ENCODE measurements at regions not wholly inside any gene's neighbourhood (a gene's known extent, or its start where the extent isn't known, plus 50 kb on each side); places are given as distances from the start of the nearest gene placed in this dataset.

DNA sequence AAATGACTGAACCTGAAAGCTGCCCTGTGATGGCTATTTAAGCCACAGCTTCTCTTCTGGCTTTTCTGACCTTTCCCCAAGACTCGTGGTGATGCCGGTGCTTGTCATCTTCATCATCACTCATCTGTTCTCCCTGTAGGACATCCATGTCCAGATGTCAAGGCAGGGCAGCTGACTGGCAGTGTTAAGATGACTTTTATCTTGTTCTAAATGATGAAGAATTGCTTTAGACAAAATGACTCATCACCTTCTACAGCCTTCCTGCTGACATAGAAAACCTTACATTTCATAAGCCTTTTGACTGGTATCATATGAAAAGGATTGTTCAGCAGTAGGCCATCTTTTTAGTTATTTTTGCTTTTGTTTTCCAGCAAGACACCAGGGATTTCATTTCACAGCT, 67.0 kb upstream of the GPR149 start:
- no peaks in the 10 kb centered on the region for H3K36me3 ChIP-seq (ENCODE audit: insufficient read depth, low read length)
- no peak overlapping the region for H3K9ac ChIP-seq (ENCODE audit: low read length)
- no peak for TF ChIP-seq EP300 (conservative IDR thresholded peaks at IDR 0.05; ENCODE audit: poor library complexity, severe bottlenecking)
- TF ChIP-seq MXI1 (conservative IDR thresholded peaks at IDR 0.05; ENCODE audit: poor library complexity, severe bottlenecking), result no peak
- TF ChIP-seq POLR2AphosphoS5 (IDR thresholded peaks at IDR 0.05), result no peak
- no peak for TF ChIP-seq EZH2 (IDR thresholded peaks at IDR 0.05; ENCODE audit: borderline replicate concordance, insufficient read depth, low read length, poor library complexity, severe bottlenecking)
- TF ChIP-seq, protein P1, sequence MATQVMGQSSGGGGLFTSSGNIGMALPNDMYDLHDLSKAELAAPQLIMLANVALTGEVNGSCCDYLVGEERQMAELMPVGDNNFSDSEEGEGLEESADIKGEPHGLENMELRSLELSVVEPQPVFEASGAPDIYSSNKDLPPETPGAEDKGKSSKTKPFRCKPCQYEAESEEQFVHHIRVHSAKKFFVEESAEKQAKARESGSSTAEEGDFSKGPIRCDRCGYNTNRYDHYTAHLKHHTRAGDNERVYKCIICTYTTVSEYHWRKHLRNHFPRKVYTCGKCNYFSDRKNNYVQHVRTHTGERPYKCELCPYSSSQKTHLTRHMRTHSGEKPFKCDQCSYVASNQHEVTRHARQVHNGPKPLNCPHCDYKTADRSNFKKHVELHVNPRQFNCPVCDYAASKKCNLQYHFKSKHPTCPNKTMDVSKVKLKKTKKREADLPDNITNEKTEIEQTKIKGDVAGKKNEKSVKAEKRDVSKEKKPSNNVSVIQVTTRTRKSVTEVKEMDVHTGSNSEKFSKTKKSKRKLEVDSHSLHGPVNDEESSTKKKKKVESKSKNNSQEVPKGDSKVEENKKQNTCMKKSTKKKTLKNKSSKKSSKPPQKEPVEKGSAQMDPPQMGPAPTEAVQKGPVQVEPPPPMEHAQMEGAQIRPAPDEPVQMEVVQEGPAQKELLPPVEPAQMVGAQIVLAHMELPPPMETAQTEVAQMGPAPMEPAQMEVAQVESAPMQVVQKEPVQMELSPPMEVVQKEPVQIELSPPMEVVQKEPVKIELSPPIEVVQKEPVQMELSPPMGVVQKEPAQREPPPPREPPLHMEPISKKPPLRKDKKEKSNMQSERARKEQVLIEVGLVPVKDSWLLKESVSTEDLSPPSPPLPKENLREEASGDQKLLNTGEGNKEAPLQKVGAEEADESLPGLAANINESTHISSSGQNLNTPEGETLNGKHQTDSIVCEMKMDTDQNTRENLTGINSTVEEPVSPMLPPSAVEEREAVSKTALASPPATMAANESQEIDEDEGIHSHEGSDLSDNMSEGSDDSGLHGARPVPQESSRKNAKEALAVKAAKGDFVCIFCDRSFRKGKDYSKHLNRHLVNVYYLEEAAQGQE (IDR thresholded peaks at IDR 0.05; ENCODE audit: borderline replicate concordance), result no peak
- TF ChIP-seq RAD21 (conservative IDR thresholded peaks at IDR 0.05), result no peak
- TF ChIP-seq, protein P2, sequence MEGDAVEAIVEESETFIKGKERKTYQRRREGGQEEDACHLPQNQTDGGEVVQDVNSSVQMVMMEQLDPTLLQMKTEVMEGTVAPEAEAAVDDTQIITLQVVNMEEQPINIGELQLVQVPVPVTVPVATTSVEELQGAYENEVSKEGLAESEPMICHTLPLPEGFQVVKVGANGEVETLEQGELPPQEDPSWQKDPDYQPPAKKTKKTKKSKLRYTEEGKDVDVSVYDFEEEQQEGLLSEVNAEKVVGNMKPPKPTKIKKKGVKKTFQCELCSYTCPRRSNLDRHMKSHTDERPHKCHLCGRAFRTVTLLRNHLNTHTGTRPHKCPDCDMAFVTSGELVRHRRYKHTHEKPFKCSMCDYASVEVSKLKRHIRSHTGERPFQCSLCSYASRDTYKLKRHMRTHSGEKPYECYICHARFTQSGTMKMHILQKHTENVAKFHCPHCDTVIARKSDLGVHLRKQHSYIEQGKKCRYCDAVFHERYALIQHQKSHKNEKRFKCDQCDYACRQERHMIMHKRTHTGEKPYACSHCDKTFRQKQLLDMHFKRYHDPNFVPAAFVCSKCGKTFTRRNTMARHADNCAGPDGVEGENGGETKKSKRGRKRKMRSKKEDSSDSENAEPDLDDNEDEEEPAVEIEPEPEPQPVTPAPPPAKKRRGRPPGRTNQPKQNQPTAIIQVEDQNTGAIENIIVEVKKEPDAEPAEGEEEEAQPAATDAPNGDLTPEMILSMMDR (IDR thresholded peaks at IDR 0.05; ENCODE audit: poor library complexity, severe bottlenecking), result no peak
- H3K9me3 ChIP-seq (ENCODE audit: low read length), result no peaks in the 10 kb centered on the region
- H3K4me3 ChIP-seq (ENCODE audit: low read length), result no peak overlapping the region
- no peaks in the 10 kb centered on the region for H3K27me3 ChIP-seq (ENCODE audit: insufficient read depth, low read depth, low read length)
- no peaks in the 10 kb centered on the region for H3K9me2 ChIP-seq (ENCODE audit: insufficient read depth, low read length)
- H4K20me1 ChIP-seq (ENCODE audit: insufficient read depth), result no peaks in the 10 kb centered on the region
- no peak overlapping the region for H2AFZ ChIP-seq (ENCODE audit: low read depth, low read length)
- no peak overlapping the region for H3K27ac ChIP-seq (ENCODE audit: low read length)
- H3F3A ChIP-seq (ENCODE audit: insufficient read depth, low read length, poor library complexity, severe bottlenecking), result no peaks in the 10 kb centered on the region
- no peak overlapping the region for H3K4me2 ChIP-seq (ENCODE audit: low read length)
- no peaks in the 10 kb centered on the region for H3K79me2 ChIP-seq (replicated peaks; ENCODE audit: insufficient read depth, low read length)

DNA sequence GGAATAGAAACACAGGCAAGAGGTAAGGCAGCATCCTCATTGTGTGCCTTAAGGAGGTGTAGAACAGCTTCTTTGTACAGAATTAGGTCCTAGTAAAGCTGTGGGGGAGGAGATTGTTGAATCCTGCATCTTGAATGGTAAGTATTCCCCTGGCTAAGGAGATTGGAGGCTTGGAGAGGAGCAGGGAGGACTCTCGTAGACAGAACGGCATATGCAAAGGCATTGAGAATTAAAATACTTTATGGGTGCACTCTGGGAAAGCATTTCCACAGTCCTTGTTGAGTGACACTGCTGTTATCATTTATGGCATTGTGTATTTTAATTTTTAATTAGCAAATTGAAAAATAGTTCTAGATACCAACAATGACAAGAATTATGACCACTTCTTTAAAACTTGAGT, 66.5 kb upstream of the GPR149 start:
- H3K4me2 ChIP-seq (ENCODE audit: low read length), result no peak overlapping the region
- H3K27ac ChIP-seq (ENCODE audit: low read length), result no peak overlapping the region
- H3F3A ChIP-seq (ENCODE audit: insufficient read depth, low read length, poor library complexity, severe bottlenecking), result no peaks in the 10 kb centered on the region
- no peaks in the 10 kb centered on the region for H3K27me3 ChIP-seq (ENCODE audit: insufficient read depth, low read depth, low read length)
- no peaks in the 10 kb centered on the region for H3K79me2 ChIP-seq (replicated peaks; ENCODE audit: insufficient read depth, low read length)
- no peak overlapping the region for H3K4me3 ChIP-seq (ENCODE audit: low read length)
- H3K9me3 ChIP-seq (ENCODE audit: low read length), result no peaks in the 10 kb centered on the region
- H4K20me1 ChIP-seq (ENCODE audit: insufficient read depth), result no peaks in the 10 kb centered on the region
- no peaks in the 10 kb centered on the region for H3K36me3 ChIP-seq (ENCODE audit: insufficient read depth, low read length)
- H2AFZ ChIP-seq (ENCODE audit: low read depth, low read length), result no peak overlapping the region
- TF ChIP-seq, protein P2 (IDR thresholded peaks at IDR 0.05; ENCODE audit: poor library complexity, severe bottlenecking), result no peak
- TF ChIP-seq, protein P1 (IDR thresholded peaks at IDR 0.05; ENCODE audit: borderline replicate concordance), result no peak
- TF ChIP-seq RAD21 (conservative IDR thresholded peaks at IDR 0.05) (no peak), MXI1 (conservative IDR thresholded peaks at IDR 0.05; ENCODE audit: poor library complexity, severe bottlenecking) (no peak), SMC3 (conservative IDR thresholded peaks at IDR 0.05; ENCODE audit: poor library complexity) (no peak), EZH2 (IDR thresholded peaks at IDR 0.05; ENCODE audit: borderline replicate concordance, insufficient read depth, low read length, poor library complexity, severe bottlenecking) (no peak), EP300 (conservative IDR thresholded peaks at IDR 0.05; ENCODE audit: poor library complexity, severe bottlenecking) (no peak), TAF1 (IDR thresholded peaks at IDR 0.05; ENCODE audit: low read depth) (no peak), POLR2AphosphoS5 (IDR thresholded peaks at IDR 0.05) (no peak)
- no peak overlapping the region for H3K9ac ChIP-seq (ENCODE audit: low read length)
- no peaks in the 10 kb centered on the region for H3K9me2 ChIP-seq (ENCODE audit: insufficient read depth, low read length)

Data from neural cell (in vitro differentiated cells).